Neural cell (in vitro differentiated cells): ENCODE measurements at regions not wholly inside any gene's neighbourhood (a gene's known extent, or its start where the extent isn't known, plus 50 kb on each side); places are given as distances from the start of the nearest gene placed in this dataset.

Source experiments
- H2AFZ ChIP-seq: fragments of 200-600, 300-800 bp; sonication (generic), shearing (Covaris generic); 2 replicates; pipeline ENCODE4 v1.6.0; 2014; ENCODE audit warnings: low read depth, mild to moderate bottlenecking, antibody characterized with exemption, low read length, moderate library complexity
- H3F3A ChIP-seq: fragments of 200-600 bp; shearing (Covaris generic); 2 replicates; pipeline ENCODE4 v1.6.1; 2016; ENCODE audit warnings: mild to moderate bottlenecking, moderate library complexity, mixed read lengths, antibody characterized with exemption, low read length; ENCODE audit not compliant: insufficient read depth, poor library complexity, severe bottlenecking
- H3K27ac ChIP-seq: fragments of 200-600, 300-800 bp; sonication (generic), shearing (Covaris generic); 2 replicates; pipeline ENCODE4 v1.5.1; 2014; ENCODE audit warnings: mild to moderate bottlenecking, low read length, moderate library complexity
- H3K27me3 ChIP-seq: fragments of 300-800, 200-600 bp; sonication (generic), shearing (Covaris generic); 2 replicates; pipeline ENCODE4 v1.6.0; 2014; ENCODE audit warnings: mild to moderate bottlenecking, low read depth, low read length, moderate library complexity; ENCODE audit not compliant: insufficient read depth
- H3K36me3 ChIP-seq: fragments of 300-800, 200-600 bp; sonication (generic), shearing (Covaris generic); 2 replicates; pipeline ENCODE4 v1.5.1; 2014; ENCODE audit warnings: mild to moderate bottlenecking, antibody characterized with exemption, low read length, moderate library complexity; ENCODE audit not compliant: insufficient read depth
- H3K4me2 ChIP-seq: fragments of 300-800, 200-600 bp; sonication (generic), shearing (Covaris generic); 2 replicates; pipeline ENCODE4 v1.6.0; 2014; ENCODE audit warnings: mild to moderate bottlenecking, low read length
- H3K4me3 ChIP-seq: fragments of 300-800, 200-600 bp; sonication (generic), shearing (Covaris generic); 2 replicates; pipeline ENCODE4 v1.5.1; 2014; ENCODE audit warnings: mild to moderate bottlenecking, low read length, moderate library complexity
- H3K79me2 ChIP-seq: fragments of 200-600 bp; shearing (Covaris generic); replicated peaks from 2 replicates; pipeline ENCODE4 v1.6.0; 2014; ENCODE audit warnings: mild to moderate bottlenecking, low read length, moderate library complexity; ENCODE audit not compliant: insufficient read depth
- H3K9ac ChIP-seq: fragments of 300-800, 200-600 bp; sonication (generic), shearing (Covaris generic); 2 replicates; pipeline ENCODE4 v1.6.1; 2016; ENCODE audit warnings: mild to moderate bottlenecking, low read length, mixed read lengths
- H3K9me2 ChIP-seq: fragments of 200-600 bp; shearing (Covaris generic); 2 replicates; pipeline ENCODE4 v1.6.1; 2016; ENCODE audit warnings: mild to moderate bottlenecking, low read length, mixed read lengths; ENCODE audit not compliant: insufficient read depth
- H3K9me3 ChIP-seq: fragments of 200-600, 300-800 bp; sonication (generic), shearing (Covaris generic); 2 replicates; pipeline ENCODE4 v1.6.1; 2016; ENCODE audit warnings: mild to moderate bottlenecking, mixed run types, low read length, moderate library complexity, mixed read lengths
- H4K20me1 ChIP-seq: fragments of 200-600 bp; shearing (Covaris generic); 2 replicates; pipeline ENCODE4 v1.6.1; 2016; ENCODE audit warnings: mild to moderate bottlenecking, mixed run types; ENCODE audit not compliant: insufficient read depth
- CTCF ChIP-seq: fragments of 450-650 bp; IDR thresholded peaks from 2 replicates; pipeline ENCODE4 v1.5.1; 2014; ENCODE audit warnings: antibody characterized with exemption, mild to moderate bottlenecking, moderate library complexity; ENCODE audit not compliant: poor library complexity, severe bottlenecking
- EP300 ChIP-seq: fragments of 450-650 bp; conservative IDR thresholded peaks from 2 replicates; pipeline ENCODE4 v1.6.1; 2014; ENCODE audit warnings: antibody characterized with exemption, mild to moderate bottlenecking, moderate library complexity; ENCODE audit not compliant: poor library complexity, severe bottlenecking
- EZH2 ChIP-seq: fragments of 200-600, 300-800 bp; shearing (Covaris generic), sonication (generic); IDR thresholded peaks from 2 replicates; pipeline ENCODE4 v1.6.1; 2014; ENCODE audit warnings: antibody characterized with exemption, low read length, borderline replicate concordance, mild to moderate bottlenecking; ENCODE audit not compliant: insufficient read depth, poor library complexity, severe bottlenecking
- MXI1 ChIP-seq: fragments of 450-650 bp; conservative IDR thresholded peaks from 2 replicates; pipeline ENCODE4 v1.6.1; 2014; ENCODE audit warnings: antibody characterized with exemption, mild to moderate bottlenecking; ENCODE audit not compliant: poor library complexity, severe bottlenecking
- POLR2AphosphoS5 ChIP-seq: IDR thresholded peaks from 2 replicates; pipeline ENCODE4 v1.6.1; 2012
- RAD21 ChIP-seq: fragments of 450-650 bp; conservative IDR thresholded peaks from 2 replicates; pipeline ENCODE4 v1.6.1; 2014; ENCODE audit warnings: antibody characterized with exemption, mild to moderate bottlenecking, moderate library complexity
- REST ChIP-seq: IDR thresholded peaks from 2 replicates; pipeline ENCODE4 v1.6.1; 2012; ENCODE audit warnings: borderline replicate concordance
- SMC3 ChIP-seq: fragments of 450-650 bp; conservative IDR thresholded peaks from 2 replicates; pipeline ENCODE4 v1.6.1; 2014; ENCODE audit warnings: antibody characterized with exemption, mild to moderate bottlenecking, moderate library complexity; ENCODE audit not compliant: poor library complexity
- TAF1 ChIP-seq: IDR thresholded peaks from 2 replicates; pipeline ENCODE4 v1.6.1; 2012; ENCODE audit warnings: low read depth

- H3K4me3 ChIP-seq = no peak overlapping the region
- no peak overlapping the region for H3K9ac ChIP-seq
- no peak for TF ChIP-seq MXI1
- TF ChIP-seq POLR2AphosphoS5 = no peak
- no peak for TF ChIP-seq EZH2
- TF ChIP-seq CTCF = no peak
- no peak for TF ChIP-seq TAF1
- no peak for TF ChIP-seq EP300
- TF ChIP-seq SMC3 = no peak
- no peak for TF ChIP-seq RAD21
- TF ChIP-seq REST = no peak
- no peaks in the 10 kb centered on the region for H3K9me2 ChIP-seq
- no peaks in the 10 kb centered on the region for H3F3A ChIP-seq
- H2AFZ ChIP-seq = no peak overlapping the region
- no peak overlapping the region for H3K27ac ChIP-seq
- no peak overlapping the region for H3K4me2 ChIP-seq
- H3K79me2 ChIP-seq = no peaks in the 10 kb centered on the region
- H3K9me3 ChIP-seq = no peaks in the 10 kb centered on the region
- no peaks in the 10 kb centered on the region for H4K20me1 ChIP-seq
- no peaks in the 10 kb centered on the region for H3K36me3 ChIP-seq
- no peaks in the 10 kb centered on the region for H3K27me3 ChIP-seq
These were observed 151.7 kb upstream of the FUT8 start for GRCh38 chr14:65260786-65261185.

GRCh38 chr14:65261425-65261920 is 151.1 kb upstream of the FUT8 start:
- no peaks in the 10 kb centered on the region for H3K36me3 ChIP-seq
- no peak overlapping the region for H3K4me3 ChIP-seq
- H3K27me3 ChIP-seq = no peaks in the 10 kb centered on the region
- no peak overlapping the region for H3K27ac ChIP-seq
- no peak for TF ChIP-seq TAF1
- no peaks in the 10 kb centered on the region for H3K9me2 ChIP-seq
- H2AFZ ChIP-seq = no peak overlapping the region
- no peaks in the 10 kb centered on the region for H3K79me2 ChIP-seq
- H3K4me2 ChIP-seq = no peak overlapping the region
- H3F3A ChIP-seq = no peaks in the 10 kb centered on the region
- H3K9me3 ChIP-seq = no peaks in the 10 kb centered on the region
- H3K9ac ChIP-seq = no peak overlapping the region
- no peaks in the 10 kb centered on the region for H4K20me1 ChIP-seq

- no peaks in the 10 kb centered on the region for H3K27me3 ChIP-seq
- H3K79me2 ChIP-seq = no peaks in the 10 kb centered on the region
- no peak overlapping the region for H3K4me2 ChIP-seq
- H2AFZ ChIP-seq = no peak overlapping the region
- H3K36me3 ChIP-seq = no peaks in the 10 kb centered on the region
- no peak overlapping the region for H3K4me3 ChIP-seq
- no peaks in the 10 kb centered on the region for H4K20me1 ChIP-seq
- no peaks in the 10 kb centered on the region for H3F3A ChIP-seq
- H3K27ac ChIP-seq = no peak overlapping the region
- H3K9me2 ChIP-seq = no peaks in the 10 kb centered on the region
- no peak overlapping the region for H3K9ac ChIP-seq
- H3K9me3 ChIP-seq = no peaks in the 10 kb centered on the region
- no peak for TF ChIP-seq EP300
- no peak for TF ChIP-seq POLR2AphosphoS5
- no peak for TF ChIP-seq SMC3
- TF ChIP-seq CTCF = no peak
- no peak for TF ChIP-seq EZH2
- TF ChIP-seq MXI1 = no peak
- no peak for TF ChIP-seq TAF1
- TF ChIP-seq RAD21 = no peak
- TF ChIP-seq REST = no peak
These were observed 150.6 kb upstream of the FUT8 start for GRCh38 chr14:65261946-65262345.
